ENCODE measurements at regions not wholly inside any gene's neighbourhood (a gene's known extent, or its start where the extent isn't known, plus 50 kb on each side); places are given as distances from the start of the nearest gene placed in this dataset.
A peak's percentile ranks its signal among the peaks of the same experiment; 100 is the strongest.

DNA sequence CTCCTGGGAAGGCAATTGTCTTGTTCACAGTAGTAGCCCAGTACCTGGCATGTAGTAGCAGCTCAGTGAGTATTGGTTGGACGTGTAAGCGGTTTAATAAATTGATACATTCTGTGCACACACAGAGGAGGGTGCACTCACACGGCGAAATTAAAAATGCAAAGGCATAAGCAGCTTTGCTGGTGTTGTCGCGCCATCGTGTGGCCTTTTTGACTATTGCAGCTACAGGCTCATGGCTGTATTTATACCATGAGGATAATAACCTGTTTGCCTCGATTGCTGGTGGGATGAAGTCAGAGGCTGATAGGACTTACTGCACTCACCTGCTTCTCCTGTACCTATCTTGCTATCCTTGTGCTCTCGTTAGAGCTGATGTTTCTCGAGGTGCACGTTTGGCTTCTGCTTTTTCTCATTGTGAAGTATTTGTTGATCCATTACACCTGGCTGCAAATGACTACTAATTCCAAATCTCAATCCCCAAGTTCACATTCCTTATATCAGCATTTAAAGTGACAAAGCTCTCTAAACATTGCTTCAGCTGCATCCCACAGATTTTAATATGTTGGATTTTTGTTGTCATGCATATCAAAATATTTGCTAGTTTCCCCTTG lies 61.5 kb downstream of the TBXT start:
- peak; percentile 25 for TF ChIP-seq MXI1 (conservative IDR thresholded peaks at IDR 0.05; ENCODE audit: poor library complexity, severe bottlenecking)
- TF ChIP-seq EZH2 (IDR thresholded peaks at IDR 0.05; ENCODE audit: borderline replicate concordance, insufficient read depth, low read length, poor library complexity, severe bottlenecking): no peak
- TF ChIP-seq, protein P1, sequence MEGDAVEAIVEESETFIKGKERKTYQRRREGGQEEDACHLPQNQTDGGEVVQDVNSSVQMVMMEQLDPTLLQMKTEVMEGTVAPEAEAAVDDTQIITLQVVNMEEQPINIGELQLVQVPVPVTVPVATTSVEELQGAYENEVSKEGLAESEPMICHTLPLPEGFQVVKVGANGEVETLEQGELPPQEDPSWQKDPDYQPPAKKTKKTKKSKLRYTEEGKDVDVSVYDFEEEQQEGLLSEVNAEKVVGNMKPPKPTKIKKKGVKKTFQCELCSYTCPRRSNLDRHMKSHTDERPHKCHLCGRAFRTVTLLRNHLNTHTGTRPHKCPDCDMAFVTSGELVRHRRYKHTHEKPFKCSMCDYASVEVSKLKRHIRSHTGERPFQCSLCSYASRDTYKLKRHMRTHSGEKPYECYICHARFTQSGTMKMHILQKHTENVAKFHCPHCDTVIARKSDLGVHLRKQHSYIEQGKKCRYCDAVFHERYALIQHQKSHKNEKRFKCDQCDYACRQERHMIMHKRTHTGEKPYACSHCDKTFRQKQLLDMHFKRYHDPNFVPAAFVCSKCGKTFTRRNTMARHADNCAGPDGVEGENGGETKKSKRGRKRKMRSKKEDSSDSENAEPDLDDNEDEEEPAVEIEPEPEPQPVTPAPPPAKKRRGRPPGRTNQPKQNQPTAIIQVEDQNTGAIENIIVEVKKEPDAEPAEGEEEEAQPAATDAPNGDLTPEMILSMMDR (IDR thresholded peaks at IDR 0.05; ENCODE audit: poor library complexity, severe bottlenecking): peak; percentile 99
- no peak for TF ChIP-seq POLR2AphosphoS5 (IDR thresholded peaks at IDR 0.05)
- TF ChIP-seq, protein P2, sequence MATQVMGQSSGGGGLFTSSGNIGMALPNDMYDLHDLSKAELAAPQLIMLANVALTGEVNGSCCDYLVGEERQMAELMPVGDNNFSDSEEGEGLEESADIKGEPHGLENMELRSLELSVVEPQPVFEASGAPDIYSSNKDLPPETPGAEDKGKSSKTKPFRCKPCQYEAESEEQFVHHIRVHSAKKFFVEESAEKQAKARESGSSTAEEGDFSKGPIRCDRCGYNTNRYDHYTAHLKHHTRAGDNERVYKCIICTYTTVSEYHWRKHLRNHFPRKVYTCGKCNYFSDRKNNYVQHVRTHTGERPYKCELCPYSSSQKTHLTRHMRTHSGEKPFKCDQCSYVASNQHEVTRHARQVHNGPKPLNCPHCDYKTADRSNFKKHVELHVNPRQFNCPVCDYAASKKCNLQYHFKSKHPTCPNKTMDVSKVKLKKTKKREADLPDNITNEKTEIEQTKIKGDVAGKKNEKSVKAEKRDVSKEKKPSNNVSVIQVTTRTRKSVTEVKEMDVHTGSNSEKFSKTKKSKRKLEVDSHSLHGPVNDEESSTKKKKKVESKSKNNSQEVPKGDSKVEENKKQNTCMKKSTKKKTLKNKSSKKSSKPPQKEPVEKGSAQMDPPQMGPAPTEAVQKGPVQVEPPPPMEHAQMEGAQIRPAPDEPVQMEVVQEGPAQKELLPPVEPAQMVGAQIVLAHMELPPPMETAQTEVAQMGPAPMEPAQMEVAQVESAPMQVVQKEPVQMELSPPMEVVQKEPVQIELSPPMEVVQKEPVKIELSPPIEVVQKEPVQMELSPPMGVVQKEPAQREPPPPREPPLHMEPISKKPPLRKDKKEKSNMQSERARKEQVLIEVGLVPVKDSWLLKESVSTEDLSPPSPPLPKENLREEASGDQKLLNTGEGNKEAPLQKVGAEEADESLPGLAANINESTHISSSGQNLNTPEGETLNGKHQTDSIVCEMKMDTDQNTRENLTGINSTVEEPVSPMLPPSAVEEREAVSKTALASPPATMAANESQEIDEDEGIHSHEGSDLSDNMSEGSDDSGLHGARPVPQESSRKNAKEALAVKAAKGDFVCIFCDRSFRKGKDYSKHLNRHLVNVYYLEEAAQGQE (IDR thresholded peaks at IDR 0.05; ENCODE audit: borderline replicate concordance): no peak
- TF ChIP-seq RAD21 (conservative IDR thresholded peaks at IDR 0.05): peak; percentile 100

All from neural cell (in vitro differentiated cells).